MV-4-11 (cell line): ENCODE measurements at regions not wholly inside any gene's neighbourhood (a gene's known extent, or its start where the extent isn't known, plus 50 kb on each side); places are given as distances from the start of the nearest gene placed in this dataset.

Experiments used
- DNase-seq: peaks from one replicate; lab custom pipeline; 2025; lab: John Stamatoyannopoulos, UW

DNA sequence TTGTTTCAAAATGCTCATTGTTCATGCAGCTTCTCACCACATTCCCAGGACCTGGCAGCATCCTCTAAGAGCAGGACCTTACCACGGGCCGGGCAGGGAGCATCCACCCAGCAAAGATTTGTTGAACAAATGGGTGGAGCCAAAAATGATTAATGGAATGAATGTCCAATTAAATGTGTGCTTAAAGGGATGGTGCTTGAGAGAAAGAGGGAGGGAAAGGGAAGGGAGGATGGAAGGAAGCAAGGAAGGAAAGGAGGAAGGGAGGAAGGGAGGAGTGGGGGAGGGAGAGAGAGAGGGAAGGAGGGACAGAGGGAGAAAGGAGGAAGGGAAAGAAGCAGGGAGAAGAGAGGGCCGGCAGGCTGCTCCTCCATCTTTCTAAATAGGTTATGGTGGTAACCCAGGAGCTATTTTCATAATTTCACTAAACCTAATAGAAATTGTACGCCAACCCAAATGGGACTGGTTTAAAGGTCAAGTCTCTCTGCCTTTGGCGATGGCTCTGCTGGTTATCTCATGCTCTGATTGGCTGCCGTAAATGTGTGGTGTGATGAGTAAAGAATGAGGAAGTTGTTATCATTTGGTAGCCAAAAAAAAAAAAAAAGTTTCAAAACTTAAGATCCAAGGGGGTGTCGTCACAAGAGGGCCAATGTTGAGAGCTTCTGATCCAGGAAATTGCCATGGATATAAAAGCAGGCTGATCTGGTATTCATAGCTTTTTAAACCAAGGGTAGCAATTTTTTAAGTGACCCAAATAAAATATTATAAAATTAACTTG, 126.7 kb upstream of the FOXF1 start:
- DNase-seq: peak; percentile 90

- peak; percentile 29 for DNase-seq
These were observed 126.1 kb upstream of the FOXF1 start for GRCh38 chr16:86384263-86384649.

DNA sequence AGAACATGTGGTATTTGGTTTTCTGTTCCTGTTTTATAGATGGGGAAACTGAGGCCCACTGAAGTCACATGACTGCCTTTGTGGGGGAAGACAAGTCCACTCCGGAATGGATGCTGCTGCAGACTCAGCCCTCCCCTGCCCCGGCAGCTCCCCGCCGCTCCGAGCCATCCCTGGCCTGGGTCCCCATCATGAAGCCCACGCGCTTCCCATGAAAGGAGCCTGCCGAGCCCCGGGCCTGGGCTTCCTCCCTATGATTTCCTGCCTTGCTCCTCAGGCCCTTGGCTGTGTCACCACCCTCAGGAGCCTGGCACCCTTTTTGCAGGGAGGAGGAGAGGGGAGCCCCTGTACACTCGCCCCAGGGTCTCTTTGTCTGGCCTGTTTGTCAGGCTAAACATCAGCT, 125.3 kb upstream of the FOXF1 start:
- no peak for DNase-seq

- DNase-seq: peak; percentile 90
These were observed 122.6 kb upstream of the FOXF1 start for GRCh38 chr16:86387468-86388440.

DNA sequence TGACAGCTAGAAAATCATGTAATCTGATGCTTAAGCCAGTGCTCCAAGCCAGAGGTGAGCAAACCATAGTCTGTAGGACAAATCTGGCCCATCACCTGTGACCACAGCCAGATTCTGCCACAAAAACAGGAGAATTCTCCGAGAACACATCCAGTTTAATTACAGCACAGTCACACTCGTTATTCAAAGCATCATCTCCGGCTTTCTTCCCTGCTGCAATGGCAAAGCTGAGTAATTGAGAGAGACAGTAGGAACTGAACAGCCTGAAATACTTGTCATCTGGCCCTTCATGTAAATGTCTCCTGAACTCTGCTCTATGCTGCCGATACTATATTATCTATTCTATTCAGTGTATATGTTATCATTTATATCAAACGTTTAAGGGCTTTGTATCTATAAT, 121.4 kb upstream of the FOXF1 start:
- DNase-seq: no peak

DNA sequence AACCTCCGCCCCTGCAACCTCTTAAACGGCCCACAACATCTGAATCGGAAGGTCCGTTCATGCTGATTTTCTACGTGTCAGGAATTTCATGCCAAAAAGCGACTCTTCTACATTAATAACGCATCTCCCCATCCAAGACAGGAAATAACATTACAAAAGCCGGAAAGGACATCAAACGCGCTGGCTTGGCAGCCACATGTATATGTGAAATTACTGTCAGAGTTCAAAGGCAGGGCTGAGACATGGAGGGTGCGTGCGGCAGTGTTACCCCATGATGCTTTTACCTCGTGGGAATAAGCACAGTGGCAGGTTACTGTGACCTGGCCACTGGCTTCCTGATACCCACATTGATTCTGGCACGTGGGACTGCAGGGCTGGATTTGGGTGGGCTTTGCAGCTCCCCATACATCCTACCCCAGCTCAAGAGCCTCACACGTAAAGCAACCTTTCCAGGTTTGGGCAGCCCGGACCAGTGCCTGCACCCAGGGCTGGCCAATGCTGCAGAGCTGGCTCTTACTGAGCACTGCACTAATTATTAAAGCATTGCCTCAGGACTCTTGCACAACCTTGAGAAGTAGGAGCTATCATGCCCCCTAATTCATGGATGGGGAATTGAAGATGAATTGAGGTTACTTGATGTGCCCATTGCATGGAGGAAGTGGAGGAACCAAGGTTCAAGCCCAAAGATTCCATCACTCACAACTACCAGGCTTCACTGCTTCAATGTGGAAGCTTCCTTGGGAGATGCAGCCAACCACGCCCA, 120.6 kb upstream of the FOXF1 start:
- no peak for DNase-seq

GRCh38 chr16:86390335-86390734, 120.0 kb upstream of the FOXF1 start:
- DNase-seq: no peak

- no peak for DNase-seq
These were observed 118.8 kb upstream of the FOXF1 start for GRCh38 chr16:86391486-86391885.

DNA sequence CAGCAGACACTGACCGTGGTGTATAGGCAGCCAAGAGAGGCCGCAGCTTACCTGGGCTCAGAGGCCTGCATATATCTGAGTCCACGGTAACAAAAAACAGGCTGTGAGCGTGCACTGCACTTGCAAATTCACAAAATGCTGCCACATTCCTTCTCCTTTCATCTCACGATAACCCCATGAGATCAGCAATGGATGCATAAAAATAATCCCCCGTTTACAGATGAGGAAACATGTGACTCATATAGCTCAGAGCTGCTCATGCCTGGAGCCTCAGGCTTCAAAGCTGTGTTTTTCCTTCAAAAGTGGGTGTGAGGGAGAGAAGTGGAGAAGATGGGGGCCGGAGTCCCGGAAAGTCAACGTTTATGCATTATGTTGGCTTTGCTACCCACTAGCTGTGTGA, 118.3 kb upstream of the FOXF1 start:
- DNase-seq: no peak

DNA sequence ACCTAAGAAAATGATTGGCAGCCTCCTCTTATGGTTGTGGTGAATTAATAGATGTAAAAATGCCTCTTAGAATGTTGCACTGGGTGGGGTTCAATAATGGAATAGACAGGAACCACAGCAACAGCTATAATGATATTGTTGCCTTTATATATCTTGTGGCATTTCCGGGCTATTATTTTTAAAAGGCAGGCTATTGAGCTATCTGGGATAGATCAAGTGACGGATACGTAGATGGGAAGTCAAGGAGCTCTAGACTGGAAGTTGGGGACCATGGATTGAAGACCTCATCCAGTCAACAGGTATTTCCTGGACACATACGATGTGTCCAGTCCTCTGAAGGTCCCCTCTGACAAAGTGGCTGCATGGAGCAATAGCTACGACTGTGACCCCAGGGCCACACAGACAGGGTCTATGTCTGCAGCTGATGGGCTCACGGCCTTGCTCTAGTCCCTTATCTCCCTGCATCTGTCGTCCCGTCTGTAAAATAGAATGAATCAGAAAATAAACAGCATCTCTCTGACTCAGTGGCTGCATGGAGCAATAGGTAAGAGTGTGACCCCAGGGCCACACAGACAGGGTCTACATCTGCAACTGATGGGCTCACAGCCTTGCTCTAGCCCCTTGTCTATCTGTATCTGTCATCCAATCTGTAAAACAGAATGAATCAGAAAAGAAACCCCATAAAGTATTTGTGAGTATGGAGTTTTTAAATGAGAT, 117.7 kb upstream of the FOXF1 start:
- DNase-seq: no peak

DNA sequence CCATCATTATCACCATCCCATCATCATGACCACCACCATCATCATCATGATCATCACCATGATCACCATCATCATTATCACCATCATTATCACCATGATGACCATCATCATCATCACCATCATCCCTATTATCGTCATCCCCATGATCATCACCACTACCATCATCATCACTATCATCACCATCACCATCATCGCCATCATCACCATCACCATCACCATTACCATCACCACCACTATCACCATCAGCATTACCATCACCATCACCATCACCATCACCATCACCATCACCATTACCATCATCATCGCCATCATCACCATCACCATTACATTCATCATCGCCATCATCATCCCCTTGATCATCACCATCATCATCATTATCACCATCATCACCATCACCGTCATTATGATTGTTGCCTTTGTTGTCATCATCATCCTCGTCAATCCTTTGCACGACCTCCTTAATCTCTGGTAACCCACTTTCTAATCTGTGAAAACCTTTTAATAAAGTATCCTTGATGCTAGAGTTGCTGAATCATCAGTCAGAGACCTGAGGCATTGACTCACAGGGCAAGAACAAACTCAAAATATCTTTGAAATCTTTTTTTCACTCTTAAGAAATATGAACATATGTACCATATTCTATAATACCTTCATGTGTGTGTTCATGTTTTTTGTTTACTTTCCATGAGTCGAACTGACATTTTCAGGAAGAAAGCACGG, 116.3 kb upstream of the FOXF1 start:
- DNase-seq: no peak

DNA sequence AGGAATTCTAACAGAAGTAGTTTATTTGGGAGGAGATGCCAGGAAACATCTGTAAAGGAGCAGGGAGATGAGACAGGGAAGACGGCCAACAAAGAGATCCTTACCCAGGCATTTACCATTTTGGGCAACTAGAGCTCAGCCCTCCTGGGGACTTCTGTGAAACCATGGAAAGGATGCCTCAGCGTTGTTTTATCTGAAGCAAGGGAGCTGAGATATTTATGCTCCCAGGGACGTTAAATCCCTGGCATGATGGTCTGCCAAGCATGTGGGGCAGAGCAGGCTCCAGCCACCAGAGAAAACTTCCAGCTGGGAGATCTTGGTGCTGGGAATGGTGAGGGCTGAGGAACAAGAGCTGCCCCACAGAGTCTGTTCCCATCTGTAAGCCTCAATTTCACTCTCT, 114.8 kb upstream of the FOXF1 start:
- DNase-seq: no peak

GRCh38 chr16:86396422-86396821, 113.9 kb upstream of the FOXF1 start:
- DNase-seq: no peak

GRCh38 chr16:86396901-86397311, 113.4 kb upstream of the FOXF1 start:
- no peak for DNase-seq

GRCh38 chr16:86398201-86398600, 112.1 kb upstream of the FOXF1 start:
- DNase-seq: no peak

DNA sequence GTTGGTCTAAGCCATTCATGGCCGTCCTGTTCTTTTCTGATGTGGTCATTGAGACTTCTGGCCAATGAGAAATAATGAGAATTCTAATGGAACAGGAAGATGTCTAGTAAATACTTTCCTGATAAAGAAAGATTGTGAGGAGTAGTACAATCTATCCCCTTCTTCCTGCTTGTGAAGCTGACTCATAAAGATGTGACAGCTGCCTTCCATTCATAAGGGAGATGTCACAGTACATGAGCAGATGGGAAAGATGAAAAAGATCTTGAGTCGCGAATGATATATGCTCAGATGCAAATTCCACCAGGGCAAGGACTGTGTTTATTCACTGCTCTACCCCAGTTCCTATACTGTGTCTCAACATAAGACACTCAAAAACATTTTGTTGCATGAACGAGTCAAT, 111.7 kb upstream of the FOXF1 start:
- DNase-seq: no peak

GRCh38 chr16:86401126-86401525, 109.2 kb upstream of the FOXF1 start:
- no peak for DNase-seq

GRCh38 chr16:86403085-86403484, 107.2 kb upstream of the FOXF1 start:
- no peak for DNase-seq

DNA sequence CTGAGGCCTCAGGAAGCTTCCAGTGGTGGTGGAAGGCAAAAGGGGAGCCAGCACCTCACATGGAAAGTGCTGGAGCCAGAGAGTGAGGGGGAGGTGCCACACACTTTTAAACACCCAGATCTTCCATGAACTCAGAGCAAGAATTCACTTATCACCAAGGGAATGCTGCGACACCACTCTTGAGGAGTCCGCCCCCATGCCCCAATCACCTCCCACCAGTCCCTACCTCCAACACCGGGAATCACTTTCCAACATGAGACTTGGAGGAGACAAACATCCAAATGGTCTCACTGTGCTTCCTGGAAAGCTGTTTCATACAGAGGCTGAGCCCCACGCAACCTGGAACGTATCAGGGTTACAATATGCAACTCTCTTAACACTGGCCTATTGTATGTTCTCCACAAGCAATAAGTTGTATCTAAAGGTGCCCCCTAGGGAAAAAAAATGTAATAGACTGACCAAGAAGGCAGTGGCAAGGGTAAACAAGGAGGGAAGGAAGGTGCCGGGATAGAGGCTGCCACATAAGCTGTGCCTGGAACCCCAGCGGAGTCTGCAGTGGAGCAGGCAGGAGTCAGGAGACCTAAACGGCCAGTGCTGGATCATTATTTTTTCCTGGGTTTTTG, 106.7 kb upstream of the FOXF1 start:
- DNase-seq: no peak

- DNase-seq: no peak
These were observed 105.6 kb upstream of the FOXF1 start for GRCh38 chr16:86404678-86405077.

DNA sequence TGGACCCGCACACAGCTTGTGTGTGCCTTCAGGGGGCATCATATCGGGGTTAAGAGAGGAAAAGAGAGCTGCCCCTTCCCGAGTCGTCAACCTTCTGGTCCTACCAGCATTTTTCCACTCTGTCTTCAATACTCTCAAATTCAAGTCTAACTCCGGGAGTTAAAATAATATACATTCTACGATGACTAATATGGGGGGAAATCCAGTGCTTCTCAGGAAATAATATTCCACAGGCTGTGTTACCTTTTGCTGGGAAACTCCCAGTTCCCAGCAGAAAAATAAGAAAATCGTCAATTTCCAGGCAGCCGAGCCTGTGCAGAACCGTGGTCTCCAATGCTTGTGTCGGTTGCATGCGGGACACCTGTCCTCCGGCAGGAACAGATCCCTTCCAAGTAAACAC, 105.0 kb upstream of the FOXF1 start:
- no peak for DNase-seq
